CD14-positive monocyte (primary cell): ENCODE measurements at regions not wholly inside any gene's neighbourhood (a gene's known extent, or its start where the extent isn't known, plus 50 kb on each side); places are given as distances from the start of the nearest gene placed in this dataset.

Experiments
- DNase-seq, 3 donors: peaks; one replicate each; pipeline ENCODE4 v3.0.0-alpha.2; 2011 to 2022
- H2AFZ ChIP-seq: 2 replicates; pipeline ENCODE4 v1.6.0; 2012; ENCODE audit warnings: mild to moderate bottlenecking, low read depth, low read length, inconsistent platforms; ENCODE audit not compliant: insufficient read depth, poor library complexity, severe bottlenecking
- H3K27ac ChIP-seq, 2 donors: 1 replicate in 1 of 2; 2 replicates in 1 of 2; pipeline ENCODE4 v1.5.1; 2012 to 2013; ENCODE audit warnings: low read length in 2 of 2, control low read depth in 1 of 2, inconsistent platforms in 1 of 2, low read depth in 1 of 2, mild to moderate bottlenecking in 1 of 2
- H3K27me3 ChIP-seq, 2 donors: one replicate each; pipeline versions ENCODE4 v1.6.0 to v1.6.1; 2011 to 2013; ENCODE audit warnings: low read length in 2 of 2; ENCODE audit not compliant: control insufficient read depth in 2 of 2, insufficient read depth in 2 of 2
- H3K36me3 ChIP-seq, 2 donors: replicated peaks in 1 of 2; 1 replicate in 1 of 2; 2 replicates in 1 of 2; pipeline versions ENCODE4 v1.5.1 to v1.6.1; 2012 to 2013; ENCODE audit warnings: low read length in 2 of 2, control low read depth in 1 of 2, inconsistent platforms in 1 of 2, mild to moderate bottlenecking in 1 of 2; ENCODE audit not compliant: insufficient read depth in 2 of 2, control insufficient read depth in 1 of 2
- H3K4me1 ChIP-seq, 2 donors: 1 replicate in 1 of 2; 2 replicates in 1 of 2; pipeline versions ENCODE4 v1.5.1 to v1.6.1; 2012 to 2013; ENCODE audit warnings: low read length in 2 of 2, control low read depth in 1 of 2, inconsistent platforms in 1 of 2, mild to moderate bottlenecking in 1 of 2, moderate library complexity in 1 of 2; ENCODE audit not compliant: insufficient read depth in 2 of 2, control insufficient read depth in 1 of 2
- H3K4me2 ChIP-seq: replicated peaks from 2 replicates; pipeline ENCODE3; 2012; ENCODE audit warnings: low read length, moderate library complexity, mild to moderate bottlenecking; ENCODE audit not compliant: poor library complexity, severe bottlenecking; ENCODE audit errors: extremely low read depth
- H3K4me3 ChIP-seq, 3 experiments: fragments of 200-600 bp in 1 of 3; sonication (generic) in 1 of 3; replicated peaks in 1 of 3; 1 replicate in 2 of 3; 2 replicates in 1 of 3; pipeline ENCODE4 v1.5.1; 2011 to 2013; ENCODE audit warnings: low read length in 3 of 3, mild to moderate bottlenecking in 3 of 3, control low read depth in 2 of 3, low read depth in 2 of 3, inconsistent platforms in 1 of 3, moderate library complexity in 1 of 3
- H3K79me2 ChIP-seq: 2 replicates; pipeline ENCODE4 v1.6.0; 2012; ENCODE audit warnings: mild to moderate bottlenecking, control low read depth, inconsistent platforms, low read length, moderate library complexity; ENCODE audit not compliant: insufficient read depth
- H3K9ac ChIP-seq: 2 replicates; pipeline ENCODE4 v1.6.0; 2017; ENCODE audit warnings: low read length, mild to moderate bottlenecking; ENCODE audit not compliant: insufficient read depth, poor library complexity, severe bottlenecking
- H3K9me3 ChIP-seq, 2 donors: replicated peaks in 1 of 2; 1 replicate in 1 of 2; 2 replicates in 1 of 2; pipeline versions ENCODE4 v1.5.1 to v1.6.1; 2012 to 2013; ENCODE audit warnings: low read length in 2 of 2, control low read depth in 1 of 2; ENCODE audit not compliant: control insufficient read depth in 1 of 2, insufficient read depth in 1 of 2
- H4K20me1 ChIP-seq: 2 replicates; pipeline ENCODE4 v1.6.0; 2012; ENCODE audit warnings: mild to moderate bottlenecking, low read length, control low read depth, moderate library complexity; ENCODE audit not compliant: insufficient read depth
- H3K27ac Mint-ChIP-seq, 7 donors: one replicate each; pipeline ENCODE4 v1.8.0; 2020; ENCODE audit warnings: mild to moderate bottlenecking in 7 of 7, mixed read lengths in 7 of 7, moderate library complexity in 6 of 7, inconsistent platforms in 2 of 7
- H3K27me3 Mint-ChIP-seq, 3 donors: one replicate each; pipeline ENCODE4 v1.8.0; 2021 to 2022; ENCODE audit warnings: low read depth in 3 of 3, mild to moderate bottlenecking in 3 of 3, mixed read lengths in 3 of 3, moderate library complexity in 3 of 3, inconsistent platforms in 1 of 3
- H3K36me3 Mint-ChIP-seq, 2 donors: one replicate each; pipeline ENCODE4 v1.8.0; 2020; ENCODE audit warnings: mixed read lengths in 2 of 2, inconsistent platforms in 1 of 2, mild to moderate bottlenecking in 1 of 2
- H3K4me1 Mint-ChIP-seq: one replicate; pipeline ENCODE4 v1.8.0; 2020; ENCODE audit warnings: mild to moderate bottlenecking, mixed read lengths
- H3K4me3 Mint-ChIP-seq, 2 donors: one replicate each; pipeline ENCODE4 v1.8.0; 2020; ENCODE audit warnings: mild to moderate bottlenecking in 2 of 2, mixed read lengths in 2 of 2, moderate library complexity in 1 of 2
- H3K9me3 Mint-ChIP-seq, 7 donors: one replicate each; pipeline ENCODE4 v1.8.0; 2020 to 2022; ENCODE audit warnings: mixed read lengths in 7 of 7, mild to moderate bottlenecking in 6 of 7, moderate library complexity in 6 of 7, inconsistent platforms in 2 of 7
- WGBS: methylation state at CpG from one replicate; pipeline ENCODE4 v1.1.5; 2013; ENCODE audit warnings: missing lambda C conversion rate; ENCODE audit not compliant: insufficient coverage; 5-methylcytosine and 5-hydroxymethylcytosine counted together
- intact Hi-C, 2 donors: fragments of 100-400 bp; cut with micrococcal nuclease; formaldehyde crosslinking; loops; one replicate each; pipeline versions ENCODE4 v1.15.0 to v1.15.1; 2023
- TF ChIP-seq, protein P1 (sequence below): fragments of 200-600 bp; IDR thresholded peaks from one replicate; pipeline ENCODE4 v1.8.0; 2022; ENCODE audit warnings: antibody characterized with exemption, mild to moderate bottlenecking

DNA sequence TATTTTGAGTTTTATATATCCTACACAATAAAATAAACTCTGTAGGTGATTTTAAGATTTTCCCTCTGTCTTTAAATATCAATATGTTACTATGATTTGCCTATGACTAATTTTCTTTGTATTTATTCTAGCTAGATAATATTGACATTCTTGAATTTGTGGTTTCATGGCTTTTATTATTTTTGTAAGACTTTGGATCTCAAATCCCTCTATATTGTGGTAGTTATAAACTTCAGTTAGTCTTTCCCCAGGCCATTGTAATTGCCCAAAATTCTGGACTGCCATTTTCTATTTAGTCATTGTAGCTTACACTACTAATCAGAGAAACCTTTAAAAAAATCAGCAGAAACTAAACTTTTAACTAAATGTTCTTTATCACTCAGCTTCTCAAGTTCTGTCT is 1559.3 kb upstream of the GBE1 start:
- no peaks in the 10 kb centered on the region for H3K27me3 ChIP-seq
- H3K9me3 ChIP-seq, result peaks cover 8 to 10% of the 10 kb centered on the region in 2 donors
- H3K4me3 ChIP-seq, result no peak overlapping the region
- peaks cover 0 to 13% (median 4%) of the 10 kb centered on the region in 7 donors for H3K9me3 Mint-ChIP-seq
- TF ChIP-seq, protein P1, sequence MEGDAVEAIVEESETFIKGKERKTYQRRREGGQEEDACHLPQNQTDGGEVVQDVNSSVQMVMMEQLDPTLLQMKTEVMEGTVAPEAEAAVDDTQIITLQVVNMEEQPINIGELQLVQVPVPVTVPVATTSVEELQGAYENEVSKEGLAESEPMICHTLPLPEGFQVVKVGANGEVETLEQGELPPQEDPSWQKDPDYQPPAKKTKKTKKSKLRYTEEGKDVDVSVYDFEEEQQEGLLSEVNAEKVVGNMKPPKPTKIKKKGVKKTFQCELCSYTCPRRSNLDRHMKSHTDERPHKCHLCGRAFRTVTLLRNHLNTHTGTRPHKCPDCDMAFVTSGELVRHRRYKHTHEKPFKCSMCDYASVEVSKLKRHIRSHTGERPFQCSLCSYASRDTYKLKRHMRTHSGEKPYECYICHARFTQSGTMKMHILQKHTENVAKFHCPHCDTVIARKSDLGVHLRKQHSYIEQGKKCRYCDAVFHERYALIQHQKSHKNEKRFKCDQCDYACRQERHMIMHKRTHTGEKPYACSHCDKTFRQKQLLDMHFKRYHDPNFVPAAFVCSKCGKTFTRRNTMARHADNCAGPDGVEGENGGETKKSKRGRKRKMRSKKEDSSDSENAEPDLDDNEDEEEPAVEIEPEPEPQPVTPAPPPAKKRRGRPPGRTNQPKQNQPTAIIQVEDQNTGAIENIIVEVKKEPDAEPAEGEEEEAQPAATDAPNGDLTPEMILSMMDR, result no peak
- no peaks in the 10 kb centered on the region for H3K36me3 Mint-ChIP-seq
- no peaks in the 10 kb centered on the region for H3K27me3 Mint-ChIP-seq
- H3K4me3 Mint-ChIP-seq, result no peak overlapping the region
- intact Hi-C loops, result no loop called here
- no peak overlapping the region for H3K27ac ChIP-seq
- H3K4me1 Mint-ChIP-seq, result no peaks in the 10 kb centered on the region
- H3K4me2 ChIP-seq, result no peak overlapping the region
- no peaks in the 10 kb centered on the region for H4K20me1 ChIP-seq
- no peak overlapping the region for H3K9ac ChIP-seq
- no peaks in the 10 kb centered on the region for H3K4me1 ChIP-seq
- H3K36me3 ChIP-seq, result no peaks in the 10 kb centered on the region
- H2AFZ ChIP-seq, result no peak overlapping the region
- H3K27ac Mint-ChIP-seq, result no peak overlapping the region
- no peak for DNase-seq
- H3K79me2 ChIP-seq, result no peaks in the 10 kb centered on the region

DNA sequence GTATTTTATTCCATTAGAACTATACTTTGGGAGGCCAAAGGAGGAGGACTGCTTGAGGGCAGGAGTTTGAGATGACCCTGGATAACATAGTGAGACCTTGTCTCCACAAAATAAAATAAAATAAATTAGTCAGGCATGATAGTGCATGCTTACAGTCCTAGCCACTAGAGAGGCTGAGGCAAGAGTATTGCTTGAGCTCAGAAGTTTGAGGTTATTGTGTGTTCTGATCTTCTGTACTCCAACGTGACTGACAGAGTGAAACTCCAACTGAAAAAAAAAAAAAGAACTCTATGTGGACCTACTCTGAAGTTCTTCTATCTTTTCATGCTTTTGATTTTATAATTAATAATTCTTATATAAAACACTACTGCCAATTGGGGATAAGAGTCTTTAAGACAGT is 1560.0 kb upstream of the GBE1 start:
- no CpG with 5 or more reads among the region's 1 CpG for WGBS
- Mint-ChIP-seq H3K36me3 (no peaks in the 10 kb centered on the region), H3K4me1 (no peaks in the 10 kb centered on the region), H3K4me3 (no peak overlapping the region), H3K27ac (no peak overlapping the region), H3K27me3 (no peaks in the 10 kb centered on the region), H3K9me3 (peaks cover 0 to 11% (median 4%) of the 10 kb centered on the region in 7 donors)
- no peak overlapping the region for H2AFZ ChIP-seq
- H3K79me2 ChIP-seq, result no peaks in the 10 kb centered on the region
- no peaks in the 10 kb centered on the region for H3K36me3 ChIP-seq
- no peak for DNase-seq
- H3K9me3 ChIP-seq, result peaks cover 8 to 10% of the 10 kb centered on the region in 2 donors
- H4K20me1 ChIP-seq, result no peaks in the 10 kb centered on the region
- intact Hi-C loops, result no loop called here
- no peak overlapping the region for H3K4me2 ChIP-seq
- no peaks in the 10 kb centered on the region for H3K4me1 ChIP-seq
- no peaks in the 10 kb centered on the region for H3K27me3 ChIP-seq
- no peak overlapping the region for H3K4me3 ChIP-seq
- TF ChIP-seq, protein P1, result no peak
- H3K27ac ChIP-seq, result no peak overlapping the region
- H3K9ac ChIP-seq, result no peak overlapping the region
